Stomach (tissue), 8 donors: ENCODE measurements at regions not wholly inside any gene's neighbourhood (a gene's known extent, or its start where the extent isn't known, plus 50 kb on each side); places are given as distances from the start of the nearest gene placed in this dataset.

ENCODE experiments used
- DNase-seq, 2 donors: peaks; one replicate each; pipeline versions ENCODE4 v3.0.0 to v3.0.0-alpha.2; 2013 to 2019
- H3K27ac ChIP-seq, 5 donors: fragments of 200-600 bp in 4 of 5; sonication (generic) in 4 of 5; one replicate each; pipeline ENCODE4 v1.5.1; 2013 to 2019; ENCODE audit warnings: mild to moderate bottlenecking in 1 of 5, moderate library complexity in 1 of 5
- H3K27me3 ChIP-seq, 3 donors: fragments of 200-600 bp; sonication (generic); one replicate each; pipeline ENCODE4 v1.5.1; 2017 to 2019; ENCODE audit warnings: mixed run types in 1 of 3
- H3K36me3 ChIP-seq, 4 donors: fragments of 200-600 bp; sonication (generic); 1 replicate in 3 of 4; 2 replicates in 1 of 4; pipeline ENCODE4 v1.5.1; 2016 to 2019
- H3K4me1 ChIP-seq, 4 donors: fragments of 200-600 bp; sonication (generic); one replicate each; pipeline ENCODE4 v1.5.1; 2016 to 2019
- H3K4me3 ChIP-seq, 4 donors: fragments of 200-600 bp; sonication (generic) in 3 of 4; one replicate each; pipeline ENCODE4 v1.5.1; 2016 to 2019; ENCODE audit warnings: mild to moderate bottlenecking in 1 of 4
- H3K9me3 ChIP-seq, 4 donors: fragments of 200-600 bp; sonication (generic); one replicate each; pipeline ENCODE4 v1.5.1; 2016 to 2019
- CTCF ChIP-seq, 7 experiments: fragments of 450-650 bp in 4 of 7; fragments of 200-600 bp in 3 of 7; sonication (generic) in 3 of 7; IDR thresholded peaks; one replicate each; pipeline ENCODE4 v1.5.1; 2016 to 2019; ENCODE audit warnings: antibody characterized with exemption in 7 of 7, control low read depth in 2 of 7, mild to moderate bottlenecking in 1 of 7
- EP300 ChIP-seq: sonication (generic); formaldehyde crosslinking; IDR thresholded peaks from one replicate; pipeline ENCODE4 v1.6.1; 2017; ENCODE audit warnings: antibody characterized with exemption
- POLR2A ChIP-seq, 4 donors: fragments of 450-650 bp; IDR thresholded peaks; one replicate each; pipeline ENCODE4 v1.6.1; 2016; ENCODE audit warnings: antibody characterized with exemption in 4 of 4, control low read depth in 2 of 4, mild to moderate bottlenecking in 1 of 4, moderate library complexity in 1 of 4
- POLR2AphosphoS5 ChIP-seq, 3 donors: sonication (generic); formaldehyde crosslinking; IDR thresholded peaks; one replicate each; pipeline ENCODE4 v1.6.1; 2016; ENCODE audit warnings: antibody characterized with exemption in 3 of 3
- WGBS, 5 donors: extraction: QIAGEN DNeasy Blood & Tissue Kit in 3 of 5; methylation state at CpG; one replicate each; pipeline versions ENCODE4 v1.1.5 to v1.1.7; 2013 to 2018; 5-methylcytosine and 5-hydroxymethylcytosine counted together
- intact Hi-C: fragments of 100-400 bp; cut with DNase I; formaldehyde crosslinking; loops from one replicate; pipeline ENCODE4 v1.15.1; 2023; ENCODE audit warnings: low total_unique reads
- donor health status: healthy with polysubstance abuse.
- donor health status: Bipolar disorder and iron deficiency.
- donor health status: healthy.

- H3K4me1 ChIP-seq: no peaks in the 10 kb centered on the region
- intact Hi-C loops: no loop called here
- no peak for DNase-seq
- H3K9me3 ChIP-seq: no peaks in the 10 kb centered on the region
- H3K4me3 ChIP-seq: no peak overlapping the region
- no peak overlapping the region for H3K27ac ChIP-seq
- 47 to 74% (median 64%) methylated on average over 4 of the region's 4 CpGs for WGBS, 5 donors
- no peaks in the 10 kb centered on the region for H3K36me3 ChIP-seq
- peaks cover 0 to 4% (median 0%) of the 10 kb centered on the region in 3 donors for H3K27me3 ChIP-seq
- TF ChIP-seq CTCF (IDR thresholded peaks at IDR 0.05) (no peak), POLR2A (IDR thresholded peaks at IDR 0.05) (no peak), EP300 (no peak), POLR2AphosphoS5 (IDR thresholded peaks at IDR 0.05) (no peak)
Measured at GRCh38 chr6:165722022-165722421, 59.0 kb upstream of the PDE10A start.

GRCh38 chr6:165721356-165721755 lies 58.3 kb upstream of the PDE10A start:
- no peak overlapping the region for H3K4me3 ChIP-seq
- no peaks in the 10 kb centered on the region for H3K9me3 ChIP-seq
- intact Hi-C loops: no loop called here
- 61 to 73% (median 64%) methylated on average over 3 of the region's 3 CpGs for WGBS, 5 donors
- H3K4me1 ChIP-seq: no peaks in the 10 kb centered on the region
- H3K36me3 ChIP-seq: no peaks in the 10 kb centered on the region
- no peak for DNase-seq
- no peak overlapping the region for H3K27ac ChIP-seq
- TF ChIP-seq CTCF (IDR thresholded peaks at IDR 0.05) (no peak), POLR2AphosphoS5 (IDR thresholded peaks at IDR 0.05) (no peak), EP300 (no peak), POLR2A (IDR thresholded peaks at IDR 0.05) (no peak)
- H3K27me3 ChIP-seq: peaks cover 0 to 4% (median 0%) of the 10 kb centered on the region in 3 donors

- Histone ChIP-seq H3K27me3 (peaks cover 0 to 8% (median 0%) of the 10 kb centered on the region in 3 donors), H3K4me3 (no peak overlapping the region), H3K9me3 (no peaks in the 10 kb centered on the region), H3K27ac (no peak overlapping the region), H3K4me1 (no peaks in the 10 kb centered on the region), H3K36me3 (no peaks in the 10 kb centered on the region)
- DNase-seq: no peak
- WGBS, 5 donors: 34 to 45% (median 36%) methylated on average over 4 of the region's 4 CpGs
- intact Hi-C loops: no loop called here
- TF ChIP-seq POLR2AphosphoS5 (IDR thresholded peaks at IDR 0.05) (no peak), EP300 (no peak), CTCF (IDR thresholded peaks at IDR 0.05) (no peak), POLR2A (IDR thresholded peaks at IDR 0.05) (no peak)
Measured at GRCh38 chr6:165718491-165718891, 55.5 kb upstream of the PDE10A start.

- Histone ChIP-seq H3K27me3 (peaks cover 0 to 8% (median 0%) of the 10 kb centered on the region in 3 donors), H3K9me3 (no peaks in the 10 kb centered on the region), H3K4me3 (no peak overlapping the region), H3K27ac (no peak overlapping the region), H3K4me1 (no peaks in the 10 kb centered on the region), H3K36me3 (no peaks in the 10 kb centered on the region)
- no peak for TF ChIP-seq POLR2A (IDR thresholded peaks at IDR 0.05)
- TF ChIP-seq CTCF (IDR thresholded peaks at IDR 0.05): no peak
- no peak for TF ChIP-seq POLR2AphosphoS5 (IDR thresholded peaks at IDR 0.05)
- no peak for TF ChIP-seq EP300
- WGBS, 5 donors: 32 to 57% (median 46%) methylated on average over 5 of the region's 5 CpGs
- intact Hi-C loops: no loop called here
- DNase-seq: no peak
Measured at GRCh38 chr6:165717732-165718465, 54.9 kb upstream of the PDE10A start.
